Activated B cell treated with CpG ODN at 0.5 μM for 24 hours (primary cell): ENCODE measurements at regions not wholly inside any gene's neighbourhood (a gene's known extent, or its start where the extent isn't known, plus 50 kb on each side); places are given as distances from the start of the nearest gene placed in this dataset.

Experiments
- ATAC-seq: fragments of 200-7000 bp; cut with Tn5 transposase; one replicate; pipeline ENCODE4 v1.10.0; 2021; ENCODE audit warnings: low read depth, mild to moderate bottlenecking, moderate library complexity
- CTCF ChIA-PET: fragments of 350-600 bp; sonication (Branson Sonifier 250); formaldehyde crosslinking; loops from one replicate; lab custom pipeline; 2021; ENCODE audit warnings: antibody characterized with exemption; lab: Charles Lee
- POLR2A ChIA-PET: fragments of 350-600 bp; sonication (Branson Sonifier 250); formaldehyde crosslinking; loops from one replicate; lab custom pipeline; 2021; ENCODE audit warnings: antibody characterized with exemption; lab: Charles Lee
- DNase-seq: peaks from one replicate; pipeline ENCODE4 v3.0.0; 2022
- H3K27ac Mint-ChIP-seq: one replicate; pipeline ENCODE4 v1.8.0; 2020; ENCODE audit warnings: mixed read lengths
- H3K27me3 Mint-ChIP-seq: one replicate; pipeline ENCODE4 v1.8.0; 2021; ENCODE audit warnings: mixed read lengths
- H3K36me3 Mint-ChIP-seq: one replicate; pipeline ENCODE4 v1.8.0; 2021; ENCODE audit warnings: low read depth, mixed read lengths
- H3K4me1 Mint-ChIP-seq: one replicate; pipeline ENCODE4 v1.8.0; 2021; ENCODE audit warnings: mixed read lengths
- H3K4me3 Mint-ChIP-seq: one replicate; pipeline ENCODE4 v1.8.0; 2020; ENCODE audit warnings: mild to moderate bottlenecking, mixed read lengths
- H3K9me3 Mint-ChIP-seq: one replicate; pipeline ENCODE4 v1.8.0; 2020; ENCODE audit warnings: mixed read lengths
- CTCF ChIP-seq: fragments of 200-600 bp; IDR thresholded peaks from one replicate; pipeline ENCODE4 v1.8.0; 2022; ENCODE audit warnings: antibody characterized with exemption, mild to moderate bottlenecking
- intact Hi-C: fragments of 100-400 bp; cut with micrococcal nuclease; formaldehyde crosslinking; loops from one replicate; pipeline ENCODE4 v1.15.1; 2024

DNA sequence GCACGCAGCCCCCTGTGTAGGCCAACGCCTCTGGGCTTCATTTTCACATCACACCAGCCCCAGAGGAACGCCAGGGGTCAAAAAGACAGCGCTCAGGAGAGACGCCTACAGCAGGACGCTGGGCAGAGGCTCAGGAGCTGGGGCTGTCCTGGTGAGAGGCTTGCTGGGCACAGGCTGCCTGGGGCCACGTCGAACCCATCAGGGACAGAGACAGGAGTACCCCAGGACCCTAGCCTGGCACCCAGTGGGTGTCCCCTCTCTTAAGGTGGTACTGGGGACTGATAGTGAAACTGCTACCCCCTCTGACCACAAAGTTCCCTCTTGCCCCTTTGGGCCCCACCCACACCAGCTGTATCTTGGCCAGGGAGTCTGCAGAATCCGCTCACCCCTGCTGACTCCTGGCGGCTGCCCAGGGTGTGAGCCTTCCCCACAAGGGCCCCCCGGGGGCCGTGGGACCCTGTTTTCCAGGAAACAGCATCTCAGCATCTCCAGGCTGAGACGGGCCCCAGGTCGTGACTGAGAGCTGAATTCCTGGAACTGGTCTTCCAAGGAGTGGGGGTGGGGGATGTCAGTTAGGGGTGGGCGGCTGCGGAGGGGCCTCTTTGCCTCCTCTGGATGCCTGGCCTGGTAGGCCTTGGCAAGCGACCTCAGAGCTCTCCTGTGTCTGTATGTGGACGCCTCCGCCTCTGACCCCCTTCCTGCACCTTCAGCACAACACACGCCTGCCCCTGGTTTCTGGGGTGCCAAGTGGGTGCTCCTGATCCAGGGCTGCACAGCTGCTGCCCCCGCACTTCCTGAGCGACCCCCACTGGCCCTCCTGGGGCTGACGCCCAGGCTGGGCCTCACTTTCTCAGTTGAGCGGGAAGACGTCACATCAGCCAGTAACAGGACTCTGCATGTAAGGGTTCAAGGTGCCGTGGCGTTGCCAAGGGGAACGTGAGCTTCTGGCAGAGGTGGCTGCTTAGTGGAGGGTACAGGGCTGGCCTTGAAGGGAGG is 321.9 kb upstream of the RTL1 start:
- Mint-ChIP-seq H3K36me3 (no peaks in the 10 kb centered on the region), H3K27me3 (peaks cover 2% of the 10 kb centered on the region), H3K4me3 (no peak overlapping the region), H3K27ac (no peak overlapping the region), H3K9me3 (no peaks in the 10 kb centered on the region), H3K4me1 (no peaks in the 10 kb centered on the region)
- ATAC-seq (no peak), DNase-seq (no peak)
- intact Hi-C loops: no loop called here
- ChIA-PET CTCF (no interaction called here), POLR2A (no interaction called here)
- TF ChIP-seq CTCF: no peak

DNA sequence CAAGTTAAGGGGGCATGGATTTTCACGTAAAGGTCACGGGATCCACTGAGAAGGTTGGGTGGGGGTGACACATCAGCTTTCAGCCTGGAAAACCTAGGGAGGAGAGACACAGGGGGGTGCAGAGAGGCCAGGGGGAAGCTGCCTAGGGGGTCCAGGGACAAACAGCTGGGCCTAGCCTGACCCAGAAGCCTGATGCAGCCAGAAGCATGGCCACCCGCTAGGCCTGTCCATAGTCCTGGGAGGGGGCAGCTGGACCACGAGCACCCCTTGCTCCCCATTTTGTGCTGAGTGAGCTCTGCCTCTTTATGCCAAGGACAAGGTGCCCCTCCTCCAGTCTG is 322.7 kb upstream of the RTL1 start:
- DNase-seq: no peak
- Mint-ChIP-seq H3K4me1 (no peaks in the 10 kb centered on the region), H3K27ac (no peak overlapping the region), H3K36me3 (no peaks in the 10 kb centered on the region), H3K27me3 (peaks cover 2% of the 10 kb centered on the region), H3K4me3 (no peak overlapping the region), H3K9me3 (no peaks in the 10 kb centered on the region)
- intact Hi-C loops: no loop called here
- ChIA-PET CTCF (no interaction called here), POLR2A (no interaction called here)
- ATAC-seq: no peak
- no peak for TF ChIP-seq CTCF

GRCh38 chr14:101226603-101227425 is 323.3 kb upstream of the RTL1 start:
- intact Hi-C loops: no loop called here
- H3K27me3 Mint-ChIP-seq: peaks cover 2% of the 10 kb centered on the region
- CTCF ChIA-PET: no interaction called here
- POLR2A ChIA-PET: no interaction called here
- H3K9me3 Mint-ChIP-seq: no peaks in the 10 kb centered on the region
- no peak overlapping the region for H3K27ac Mint-ChIP-seq
- ATAC-seq (no peak), DNase-seq (no peak)
- no peaks in the 10 kb centered on the region for H3K36me3 Mint-ChIP-seq
- TF ChIP-seq CTCF: no peak
- H3K4me3 Mint-ChIP-seq: no peak overlapping the region
- no peaks in the 10 kb centered on the region for H3K4me1 Mint-ChIP-seq

GRCh38 chr14:101227611-101228594 is 324.4 kb upstream of the RTL1 start:
- Mint-ChIP-seq H3K27ac (no peak overlapping the region), H3K36me3 (no peaks in the 10 kb centered on the region), H3K4me1 (no peaks in the 10 kb centered on the region), H3K4me3 (no peak overlapping the region), H3K9me3 (no peaks in the 10 kb centered on the region), H3K27me3 (peaks cover 2% of the 10 kb centered on the region)
- no peak for TF ChIP-seq CTCF
- no peak for ATAC-seq
- POLR2A ChIA-PET: no interaction called here
- intact Hi-C loops: no loop called here
- CTCF ChIA-PET: no interaction called here
- no peak for DNase-seq
